ENCODE measurements at regions not wholly inside any gene's neighbourhood (a gene's known extent, or its start where the extent isn't known, plus 50 kb on each side); places are given as distances from the start of the nearest gene placed in this dataset.

GRCh38 chr2:200129721-200130462 is 174.5 kb downstream of the MAIP1 start:
- Histone ChIP-seq H3K9me3 (ENCODE audit: control extremely low read depth in 1 of 3, control insufficient read depth in 2 of 3, insufficient read depth in 1 of 3, low read length in 2 of 3) (peaks cover 0 to 4% (median 0%) of the 10 kb centered on the region in 3 donors), H3K4me3 (ENCODE audit: control extremely low read depth in 1 of 5, extremely low read depth in 1 of 5, insufficient read depth in 1 of 5, low read depth in 2 of 5, low read length in 4 of 5) (no peak overlapping the region), H3K36me3 (replicated peaks in 1 of 2; ENCODE audit: control extremely low read depth in 1 of 2, control insufficient read depth in 1 of 2, extremely low read depth in 1 of 2, insufficient read depth in 2 of 2, low read length in 1 of 2) (no peaks in the 10 kb centered on the region), H2AFZ (ENCODE audit: insufficient read depth, low read depth, low read length, poor library complexity, severe bottlenecking) (no peak overlapping the region), H3K79me2 (ENCODE audit: control insufficient read depth, insufficient read depth, low read length) (no peaks in the 10 kb centered on the region), H3K4me2 (replicated peaks; ENCODE audit: low read depth, low read length, poor library complexity, severe bottlenecking) (no peak overlapping the region), H3K9ac (ENCODE audit: low read length) (no peak overlapping the region), H3K27me3 (replicated peaks in 1 of 4; ENCODE audit: control extremely low read depth in 1 of 4, control insufficient read depth in 3 of 4, insufficient read depth in 4 of 4, low read length in 3 of 4) (no peaks in the 10 kb centered on the region), H3K4me1 (ENCODE audit: control insufficient read depth in 2 of 2, insufficient read depth in 2 of 2, low read length in 2 of 2) (no peaks in the 10 kb centered on the region), H4K20me1 (ENCODE audit: control insufficient read depth, insufficient read depth, low read length, poor library complexity, severe bottlenecking) (no peaks in the 10 kb centered on the region), H3K27ac (ENCODE audit: low read length in 2 of 2) (no peak overlapping the region)
- DNase-seq (no peak), ATAC-seq (ENCODE audit: low read depth) (no peak)
- ChIA-PET CTCF (no interaction called here), POLR2A (no interaction called here)
- TF ChIP-seq CTCF (IDR thresholded peaks at IDR 0.05) (no peak), EZH2 (IDR thresholded peaks at IDR 0.05; ENCODE audit: borderline replicate concordance, insufficient read depth, low read depth, low read length, poor library complexity, severe bottlenecking) (no peak)
- H3K4me3 Mint-ChIP-seq, result no peak overlapping the region
- no peaks in the 10 kb centered on the region for H3K9me3 Mint-ChIP-seq (ENCODE audit: insufficient read depth)
- intact Hi-C loops (cut with micrococcal nuclease), result no loop called here
- no CpG with 5 or more reads among the region's 2 CpGs for WGBS (ENCODE audit: insufficient coverage)
- no peak overlapping the region for H3K27ac Mint-ChIP-seq
- H3K27me3 Mint-ChIP-seq, result peaks cover 10% of the 10 kb centered on the region
- H3K4me1 Mint-ChIP-seq, result no peaks in the 10 kb centered on the region

DNA sequence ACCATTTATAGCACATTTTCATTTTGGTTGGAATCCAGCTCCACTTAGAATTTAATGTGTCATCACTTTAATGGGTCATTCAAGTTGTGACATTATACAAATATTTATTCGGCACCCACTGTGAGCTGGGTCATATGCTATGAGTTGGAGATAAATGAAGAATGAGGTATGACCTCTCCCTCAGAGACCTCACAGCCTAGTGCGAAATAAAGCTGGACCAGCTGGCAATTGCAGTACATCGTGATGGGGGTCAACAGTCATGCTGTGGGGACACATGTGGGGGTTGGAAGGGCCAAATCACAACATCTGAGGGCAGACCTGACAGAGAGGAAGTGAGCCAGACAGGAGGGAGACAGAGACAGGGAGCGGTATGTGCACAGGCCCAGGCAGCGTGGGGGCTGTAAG is 175.4 kb downstream of the MAIP1 start:
- peaks cover 0 to 2% (median 0%) of the 10 kb centered on the region in 3 donors for H3K9me3 ChIP-seq (ENCODE audit: control extremely low read depth in 1 of 3, control insufficient read depth in 2 of 3, insufficient read depth in 1 of 3, low read length in 2 of 3)
- Mint-ChIP-seq H3K9me3 (ENCODE audit: insufficient read depth) (no peaks in the 10 kb centered on the region), H3K27ac (no peak overlapping the region), H3K4me3 (no peak overlapping the region), H3K27me3 (peaks cover 10% of the 10 kb centered on the region), H3K4me1 (no peaks in the 10 kb centered on the region)
- no peaks in the 10 kb centered on the region for H4K20me1 ChIP-seq (ENCODE audit: control insufficient read depth, insufficient read depth, low read length, poor library complexity, severe bottlenecking)
- no peaks in the 10 kb centered on the region for H3K4me1 ChIP-seq (ENCODE audit: control insufficient read depth in 2 of 2, insufficient read depth in 2 of 2, low read length in 2 of 2)
- H2AFZ ChIP-seq (ENCODE audit: insufficient read depth, low read depth, low read length, poor library complexity, severe bottlenecking), result no peak overlapping the region
- H3K4me2 ChIP-seq (replicated peaks; ENCODE audit: low read depth, low read length, poor library complexity, severe bottlenecking), result no peak overlapping the region
- no peak overlapping the region for H3K9ac ChIP-seq (ENCODE audit: low read length)
- H3K27me3 ChIP-seq (replicated peaks in 1 of 4; ENCODE audit: control extremely low read depth in 1 of 4, control insufficient read depth in 3 of 4, insufficient read depth in 4 of 4, low read length in 3 of 4), result no peaks in the 10 kb centered on the region
- 36% methylated on average over 2 of the region's 5 CpGs for WGBS (ENCODE audit: insufficient coverage)
- H3K36me3 ChIP-seq (replicated peaks in 1 of 2; ENCODE audit: control extremely low read depth in 1 of 2, control insufficient read depth in 1 of 2, extremely low read depth in 1 of 2, insufficient read depth in 2 of 2, low read length in 1 of 2), result no peaks in the 10 kb centered on the region
- intact Hi-C loops (cut with micrococcal nuclease), result no loop called here
- no peak overlapping the region for H3K4me3 ChIP-seq (ENCODE audit: control extremely low read depth in 1 of 5, extremely low read depth in 1 of 5, insufficient read depth in 1 of 5, low read depth in 2 of 5, low read length in 4 of 5)
- no peak overlapping the region for H3K27ac ChIP-seq (ENCODE audit: low read length in 2 of 2)
- TF ChIP-seq CTCF (IDR thresholded peaks at IDR 0.05), result no peak
- TF ChIP-seq EZH2 (IDR thresholded peaks at IDR 0.05; ENCODE audit: borderline replicate concordance, insufficient read depth, low read depth, low read length, poor library complexity, severe bottlenecking), result no peak
- POLR2A ChIA-PET, result no interaction called here
- ATAC-seq (ENCODE audit: low read depth) (no peak), DNase-seq (no peak)
- no peaks in the 10 kb centered on the region for H3K79me2 ChIP-seq (ENCODE audit: control insufficient read depth, insufficient read depth, low read length)
- CTCF ChIA-PET, result no interaction called here

All from B cell (primary cell).